SK-N-SH (cell line): ENCODE measurements at regions not wholly inside any gene's neighbourhood (a gene's known extent, or its start where the extent isn't known, plus 50 kb on each side); places are given as distances from the start of the nearest gene placed in this dataset.

Experiments used
- CTCF ChIA-PET: fragments of 300-600, 350-600 bp; formaldehyde crosslinking; extraction: SDS; loops from one replicate; lab custom pipeline; 2021; lab: Yijun Ruan, JAX
- POLR2A ChIA-PET: fragments of 350-600 bp; sonication (Branson Sonifier 250); formaldehyde crosslinking; extraction: SDS; loops from one replicate; lab custom pipeline; 2020; ENCODE audit warnings: antibody characterized with exemption, inconsistent platforms; lab: Yijun Ruan, JAX
- DNase-seq: peaks from one replicate; pipeline ENCODE4 v3.0.0; 2012
- H2AFZ ChIP-seq: fragments of 200-600 bp; sonication (generic); 2 replicates; pipeline ENCODE4 v1.8.1; 2016; ENCODE audit warnings: antibody characterized with exemption, mild to moderate bottlenecking, low read depth
- H3F3A ChIP-seq: fragments of 200-600 bp; sonication (generic); replicated peaks from 2 replicates; pipeline ENCODE3; 2016; ENCODE audit warnings: antibody characterized with exemption, mild to moderate bottlenecking; ENCODE audit not compliant: insufficient read depth
- H3K27ac ChIP-seq, 2 experiments: fragments of 200-500 bp in 1 of 2; fragments of 200-600 bp in 1 of 2; sonication (Bioruptor generic) in 1 of 2; sonication (generic), shearing (Covaris generic) in 1 of 2; 2 replicates each; pipeline versions ENCODE4 v1.5.1 to v1.6.1; 2014 to 2016; ENCODE audit warnings: low read depth in 2 of 2, inconsistent platforms in 1 of 2, low read length in 1 of 2, mild to moderate bottlenecking in 1 of 2, mixed read lengths in 1 of 2
- H3K27me3 ChIP-seq: fragments of 200-600 bp; sonication (generic), shearing (Covaris generic); 2 replicates; pipeline ENCODE4 v1.6.1; 2016; ENCODE audit warnings: mixed run types; ENCODE audit not compliant: insufficient read depth
- H3K36me3 ChIP-seq, 2 experiments: fragments of 200-500 bp in 1 of 2; fragments of 200-600 bp in 1 of 2; sonication (Bioruptor generic) in 1 of 2; sonication (generic) in 1 of 2; replicated peaks in 1 of 2; 2 replicates each; pipeline versions ENCODE3 to v1.5.1; 2014 to 2016; ENCODE audit warnings: low read length in 1 of 2, mild to moderate bottlenecking in 1 of 2; ENCODE audit not compliant: insufficient read depth in 2 of 2, control insufficient read depth in 1 of 2
- H3K4me1 ChIP-seq, 2 experiments: fragments of 200-500 bp in 1 of 2; fragments of 200-600 bp in 1 of 2; sonication (Bioruptor generic) in 1 of 2; sonication (generic), shearing (Covaris generic) in 1 of 2; 2 replicates each; pipeline versions ENCODE4 v1.5.1 to v1.6.1; 2014 to 2016; ENCODE audit warnings: low read depth in 1 of 2, low read length in 1 of 2, mixed run types in 1 of 2; ENCODE audit not compliant: insufficient read depth in 2 of 2, control insufficient read depth in 1 of 2
- H3K4me2 ChIP-seq: fragments of 200-600 bp; sonication (generic), shearing (Covaris generic); 2 replicates; pipeline ENCODE4 v1.6.1; 2017; ENCODE audit warnings: mixed run types
- H3K4me3 ChIP-seq, 2 experiments: fragments of 200-500 bp in 1 of 2; fragments of 200-600 bp in 1 of 2; sonication (Bioruptor generic) in 1 of 2; sonication (generic), shearing (Covaris generic) in 1 of 2; 2 replicates each; pipeline versions ENCODE4 v1.5.1 to v1.8.1; 2014 to 2016; ENCODE audit warnings: low read depth in 2 of 2, inconsistent platforms in 1 of 2, low read length in 1 of 2, mild to moderate bottlenecking in 1 of 2, mixed read lengths in 1 of 2, moderate library complexity in 1 of 2
- H3K79me2 ChIP-seq: fragments of 200-600 bp; sonication (generic); 2 replicates; pipeline ENCODE4 v1.8.1; 2017; ENCODE audit warnings: mild to moderate bottlenecking; ENCODE audit not compliant: insufficient read depth
- H3K9ac ChIP-seq: fragments of 200-600 bp; sonication (generic); 2 replicates; pipeline ENCODE4 v1.6.1; 2017; ENCODE audit warnings: mixed run types
- H3K9me2 ChIP-seq: fragments of 200-600 bp; sonication (generic); 2 replicates; pipeline ENCODE4 v1.6.1; 2017; ENCODE audit warnings: mixed run types
- H3K9me3 ChIP-seq: fragments of 200-600 bp; sonication (generic); 2 replicates; pipeline ENCODE4 v1.6.1; 2017; ENCODE audit warnings: mixed run types, mild to moderate bottlenecking, moderate library complexity
- H4K20me1 ChIP-seq: fragments of 200-600 bp; sonication (generic); 2 replicates; pipeline ENCODE4 v1.6.1; 2017; ENCODE audit warnings: mild to moderate bottlenecking, mixed run types; ENCODE audit not compliant: insufficient read depth
- ELF1 ChIP-seq: IDR thresholded peaks from 2 replicates; pipeline ENCODE4 v1.4.0; 2012
- GABPA ChIP-seq: IDR thresholded peaks from 2 replicates; pipeline ENCODE4 v1.4.0; 2012; ENCODE audit warnings: low read depth, mild to moderate bottlenecking
- GATA2 ChIP-seq: sonication (generic); formaldehyde crosslinking; IDR thresholded peaks from 2 replicates; pipeline ENCODE4 v1.5.0; 2020; ENCODE audit warnings: mild to moderate bottlenecking, missing genetic modification reagents
- IRF3 ChIP-seq: fragments of 150-350 bp; IDR thresholded peaks from 2 replicates; pipeline ENCODE4 v1.6.1; 2016; ENCODE audit warnings: mild to moderate bottlenecking, low read depth, low read length
- MEF2A ChIP-seq: IDR thresholded peaks from 2 replicates; pipeline ENCODE4 v1.4.0; 2012; ENCODE audit warnings: low read depth, borderline replicate concordance
- MXI1 ChIP-seq: IDR thresholded peaks from 2 replicates; pipeline ENCODE4 v1.6.1; 2012; ENCODE audit warnings: mild to moderate bottlenecking, low read depth, low read length, improper control_type of control experiment
- NFIC ChIP-seq: IDR thresholded peaks from 2 replicates; pipeline ENCODE4 v1.4.0; 2012; ENCODE audit warnings: borderline replicate concordance
- POLR2AphosphoS5 ChIP-seq: IDR thresholded peaks from 2 replicates; pipeline ENCODE4 v1.6.1; 2012; ENCODE audit warnings: low read depth, low read length
- RAD21 ChIP-seq: IDR thresholded peaks from 2 replicates; pipeline ENCODE4 v1.6.1; 2012; ENCODE audit warnings: mild to moderate bottlenecking, low read length
- RCOR1 ChIP-seq: fragments of 150-350 bp; IDR thresholded peaks from 2 replicates; pipeline ENCODE4 v1.6.1; 2017; ENCODE audit warnings: antibody characterized with exemption, low read length
- REST ChIP-seq: IDR thresholded peaks from 2 replicates; pipeline ENCODE4 v1.6.1; 2012; ENCODE audit warnings: mild to moderate bottlenecking, low read depth, low read length, moderate library complexity
- SMC3 ChIP-seq: IDR thresholded peaks from 2 replicates; pipeline ENCODE4 v1.6.1; 2012; ENCODE audit warnings: low read depth, low read length, improper control_type of control experiment
- TAF1 ChIP-seq: IDR thresholded peaks from 2 replicates; pipeline ENCODE4 v1.6.1; 2012; ENCODE audit warnings: low read depth, mild to moderate bottlenecking, low read length, moderate library complexity, borderline replicate concordance
- USF1 ChIP-seq: IDR thresholded peaks from 2 replicates; pipeline ENCODE4 v1.4.0; 2012; ENCODE audit warnings: low read depth, borderline replicate concordance
- USF2 ChIP-seq: fragments of 150-350 bp; IDR thresholded peaks from 2 replicates; pipeline ENCODE4 v1.6.1; 2017; ENCODE audit warnings: antibody characterized with exemption, low read length, low read depth, borderline replicate concordance
- ZBTB33 ChIP-seq: IDR thresholded peaks from 2 replicates; pipeline ENCODE4 v1.4.0; 2012; ENCODE audit warnings: low read depth, borderline replicate concordance
- WGBS: methylation state at CpG from one replicate; pipeline ENCODE4 v1.1.6; 2017; ENCODE audit warnings: low lambda C conversion rate; 5-methylcytosine and 5-hydroxymethylcytosine counted together

GRCh38 chr7:131003634-131004033 lies 269.6 kb upstream of the KLF14 start:
- Histone ChIP-seq H3K79me2 (peaks cover 53% of the 10 kb centered on the region), H3K27me3 (no peaks in the 10 kb centered on the region), H3K4me3 (no peak overlapping the region), H3K4me2 (no peak overlapping the region), H3K9ac (no peak overlapping the region), H4K20me1 (no peaks in the 10 kb centered on the region; the same call in 1 of the 2 replicates), H3K4me1 (peaks cover 5 to 25% of the 10 kb centered on the region in 2 experiments), H3K27ac (no peak overlapping the region), H3K36me3 (peaks cover 0 to 7% of the 10 kb centered on the region in 2 experiments), H2AFZ (no peak overlapping the region), H3F3A (peaks cover 13% of the 10 kb centered on the region), H3K9me3 (peaks cover 5% of the 10 kb centered on the region; the same call in 1 of the 2 replicates), H3K9me2 (no peaks in the 10 kb centered on the region)
- whole genome bisulfite sequencing: 80% methylated on average over 4 of the region's 4 CpGs
- no peak for DNase-seq
- TF ChIP-seq RCOR1: no peak
- TF ChIP-seq GATA2 (CRISPR knock-in tag): no peak
- TF ChIP-seq GABPA: no peak
- no peak for TF ChIP-seq MXI1
- TF ChIP-seq POLR2AphosphoS5: no peak
- no peak for TF ChIP-seq ELF1
- TF ChIP-seq SMC3: no peak
- TF ChIP-seq NFIC: no peak
- TF ChIP-seq USF1: no peak
- no peak for TF ChIP-seq USF2
- TF ChIP-seq TAF1: no peak
- ChIA-PET CTCF (interaction anchor here (1.2 to 11.6 kb wide), 5 partner anchors 9 to 107 kb away, joined by 3 to 105 read pairs (median 4); no protein-coding TSS in a partner anchor), POLR2A (no interaction called here)

- peaks cover 5% of the 10 kb centered on the region; the same call in 1 of the 2 replicates for H3K9me3 ChIP-seq
- ChIA-PET CTCF (interaction anchor here (0.6 to 11.6 kb wide), 7 partner anchors 9 to 108 kb away, joined by 3 to 105 read pairs (median 3); no protein-coding TSS in a partner anchor), POLR2A (no interaction called here)
- no peak overlapping the region for H3K4me2 ChIP-seq
- WGBS: 0% methylated on average over 1 of the region's 1 CpG
- peaks cover 0 to 7% of the 10 kb centered on the region in 2 experiments for H3K36me3 ChIP-seq
- no peak overlapping the region for H3K4me3 ChIP-seq
- no peak overlapping the region for H3K27ac ChIP-seq
- peaks cover 54% of the 10 kb centered on the region for H3K79me2 ChIP-seq
- H3F3A ChIP-seq: peaks cover 20% of the 10 kb centered on the region
- no peak for DNase-seq
- H3K9me2 ChIP-seq: no peaks in the 10 kb centered on the region
- H4K20me1 ChIP-seq: no peaks in the 10 kb centered on the region; the same call in 1 of the 2 replicates
- H2AFZ ChIP-seq: no peak overlapping the region
- peaks cover 5 to 24% of the 10 kb centered on the region in 2 experiments for H3K4me1 ChIP-seq
- no peaks in the 10 kb centered on the region for H3K27me3 ChIP-seq
- H3K9ac ChIP-seq: no peak overlapping the region
- no peak for TF ChIP-seq GABPA
- no peak for TF ChIP-seq NFIC
- no peak for TF ChIP-seq RAD21
- no peak for TF ChIP-seq IRF3
- no peak for TF ChIP-seq MXI1
- TF ChIP-seq TAF1: no peak
- TF ChIP-seq GATA2 (CRISPR knock-in tag): no peak
- no peak for TF ChIP-seq USF1
- TF ChIP-seq REST: no peak
- TF ChIP-seq ELF1: no peak
- TF ChIP-seq MEF2A: no peak
- no peak for TF ChIP-seq ZBTB33
Measured at GRCh38 chr7:131004371-131004770, 270.4 kb upstream of the KLF14 start.
